Renal cortex interstitium (tissue), 11 donors: ENCODE measurements at regions not wholly inside any gene's neighbourhood (a gene's known extent, or its start where the extent isn't known, plus 50 kb on each side); places are given as distances from the start of the nearest gene placed in this dataset.
A peak's percentile ranks its signal among the peaks of the same experiment; 100 is the strongest.
"Not testable (repeated sequence)": the region's sequence is repeated elsewhere in the genome, so short reads cannot be mapped to it uniquely, and the experiment has no call there.

Source experiments
- DNase-seq, 11 donors: peaks; one replicate each; pipeline ENCODE4 v3.0.0-alpha.2; 2013; ENCODE audit warnings: low read depth in 9 of 11, low spot score in 4 of 11; ENCODE audit errors: extremely low read depth in 1 of 11

DNA sequence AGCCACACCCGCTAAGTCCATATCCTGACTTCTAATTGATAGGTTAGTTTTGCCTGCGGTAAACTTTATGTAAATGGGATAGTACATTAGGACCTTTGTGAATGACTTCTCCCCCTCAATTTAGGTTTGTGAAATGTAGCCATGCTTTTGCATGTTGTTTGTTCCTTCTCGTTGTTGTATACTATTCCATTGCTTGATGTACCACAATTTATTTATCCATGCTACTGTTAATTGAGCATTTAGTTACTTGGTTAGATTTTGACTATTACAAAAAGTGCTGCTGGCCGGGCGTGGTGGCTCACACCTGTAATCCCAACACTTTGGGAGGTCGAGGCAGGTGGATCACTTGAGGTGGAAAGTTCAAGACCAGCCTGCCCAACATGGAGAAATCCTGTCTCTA, 150.8 kb upstream of the MED13 start:
- not testable (repeated sequence) for DNase-seq

DNA sequence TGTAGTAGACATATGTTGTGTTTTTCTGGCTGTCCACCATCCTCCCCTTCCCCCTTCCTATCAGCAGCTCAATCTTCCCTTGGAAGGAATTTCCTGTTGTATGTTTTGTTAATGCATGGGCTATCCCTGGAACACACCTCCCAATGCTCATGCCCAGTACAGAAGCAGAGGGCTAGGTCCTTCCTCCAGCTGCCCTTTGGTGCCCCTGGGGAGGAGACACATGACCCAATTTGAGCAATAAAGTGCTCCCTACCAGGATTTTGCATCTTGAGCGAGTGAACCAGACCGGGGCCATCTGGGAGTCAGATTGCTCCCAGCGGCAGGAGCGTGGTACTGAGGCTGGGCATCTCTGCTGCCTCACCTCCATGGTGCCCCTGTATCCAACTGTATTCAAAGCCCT, 141.5 kb upstream of the MED13 start:
- DNase-seq, result no peak

- DNase-seq, result not testable (repeated sequence)
Measured at GRCh38 chr17:62197156-62197555, 132.1 kb upstream of the MED13 start.

- not testable (repeated sequence) for DNase-seq
Measured at GRCh38 chr17:62196587-62196986, 131.5 kb upstream of the MED13 start.

GRCh38 chr17:62194401-62194800, 129.3 kb upstream of the MED13 start:
- DNase-seq, result peak in 1 of 11 donors; percentile 8

- DNase-seq, result peak in 6 of 11 donors; percentile 9 to 43 (median 30)
Measured at GRCh38 chr17:62193249-62193648, 128.2 kb upstream of the MED13 start.

DNA sequence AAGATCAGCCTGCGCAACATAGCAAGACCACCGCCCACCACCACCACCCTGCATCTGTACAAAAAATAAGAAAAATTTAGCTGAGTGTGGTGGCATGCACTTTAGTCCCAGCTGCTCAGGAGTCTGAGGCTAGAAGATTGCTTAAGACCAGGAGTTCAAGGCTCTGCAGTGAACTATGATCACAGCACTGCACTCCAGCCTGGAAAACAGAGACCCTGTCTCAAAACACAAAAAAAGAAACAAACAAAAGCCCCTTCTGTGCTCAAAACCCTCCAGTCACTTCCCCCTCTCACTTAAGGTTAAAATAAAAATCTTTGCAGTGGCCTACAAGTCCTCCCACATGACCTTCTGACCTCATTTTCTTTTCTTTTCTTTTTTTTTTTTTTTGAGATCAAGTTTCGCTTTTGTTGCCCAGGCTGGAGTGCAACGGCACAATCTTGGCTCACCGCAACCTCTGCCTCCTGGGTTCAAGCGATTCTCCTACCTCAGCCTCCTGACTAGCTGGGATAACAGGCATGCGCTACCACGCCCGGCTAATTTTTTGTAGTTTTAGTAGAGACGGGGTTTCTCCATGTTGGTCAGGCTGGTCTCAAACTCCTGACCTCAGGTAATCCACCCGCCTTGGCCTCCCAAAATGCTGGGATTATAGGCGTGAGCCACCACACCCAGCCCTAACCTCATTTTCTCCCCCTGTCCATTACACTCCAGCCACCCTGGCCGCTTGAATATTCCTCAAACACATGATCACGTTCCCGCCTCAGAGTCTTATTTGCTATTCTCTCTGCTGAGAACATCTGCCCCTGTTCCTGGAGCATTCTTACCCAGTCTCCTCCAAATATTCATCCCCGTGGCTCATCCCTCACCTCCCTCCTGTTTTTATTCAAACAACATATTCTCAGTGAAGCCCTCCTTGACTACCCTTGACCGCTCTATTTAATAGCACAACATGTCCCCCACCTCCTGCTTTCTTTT, 126.6 kb upstream of the MED13 start:
- no peak for DNase-seq

DNA sequence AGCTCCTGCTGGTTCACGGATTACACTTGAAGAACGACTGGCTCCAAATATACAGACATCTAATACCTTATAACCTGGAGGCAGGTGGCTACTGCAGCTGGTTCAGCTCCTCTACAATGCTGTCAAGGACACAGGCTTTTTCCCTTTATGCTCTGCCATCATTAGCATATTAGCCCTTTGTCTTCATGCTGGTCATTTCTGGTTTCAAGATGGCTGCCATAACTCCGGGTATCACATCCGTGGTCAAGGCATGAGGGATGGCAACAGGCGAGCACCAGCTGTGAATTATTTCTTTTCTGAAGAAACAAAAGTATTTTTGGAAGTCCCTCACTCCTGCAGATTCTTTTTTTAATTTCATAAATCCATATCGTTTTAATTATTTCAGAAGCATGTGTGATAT, 124.3 kb upstream of the MED13 start:
- DNase-seq, result no peak

- DNase-seq, result no peak
Measured at GRCh38 chr17:62188713-62189112, 123.6 kb upstream of the MED13 start.

DNA sequence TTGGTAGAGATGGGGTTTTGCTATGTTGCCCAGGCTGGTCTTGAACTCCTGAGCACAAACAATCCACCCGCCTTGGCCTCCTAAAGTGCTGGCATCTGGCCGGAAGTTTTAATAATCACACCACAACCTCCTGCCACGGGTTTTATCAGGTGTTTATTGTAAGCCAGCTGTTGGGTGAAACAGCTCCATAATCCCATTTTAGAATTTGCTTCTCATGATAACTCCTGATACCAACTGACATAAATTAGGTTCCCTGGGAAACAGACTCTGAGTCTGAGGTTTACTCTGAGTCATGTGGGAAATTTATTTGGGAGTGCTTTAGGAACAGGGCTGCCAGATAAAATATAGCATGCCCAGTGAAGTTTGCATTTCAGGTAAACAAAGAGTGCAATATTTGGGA, 122.6 kb upstream of the MED13 start:
- DNase-seq, result no peak

- DNase-seq, result peak in 1 of 11 donors; percentile 8
Measured at GRCh38 chr17:62186841-62187240, 121.8 kb upstream of the MED13 start.

DNA sequence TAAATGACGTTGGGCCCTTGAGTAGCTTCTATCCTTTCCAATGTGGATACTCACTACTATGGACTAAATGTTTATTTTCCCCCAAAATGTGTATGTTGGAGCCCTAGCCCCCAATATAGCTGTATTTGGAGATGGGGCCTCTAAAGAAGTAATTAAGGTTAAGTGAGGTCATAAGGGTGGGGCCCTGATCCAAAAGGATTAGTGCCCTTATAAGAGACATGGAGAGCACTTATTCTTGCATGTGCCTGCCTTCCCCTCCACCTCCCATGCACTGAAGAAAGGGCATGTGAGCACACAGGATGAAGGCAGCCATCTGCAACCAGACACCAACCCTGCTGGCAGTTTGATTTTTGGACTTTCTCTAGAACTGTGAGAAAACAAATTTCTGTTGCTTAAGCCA, 115.7 kb upstream of the MED13 start:
- DNase-seq, result no peak

DNA sequence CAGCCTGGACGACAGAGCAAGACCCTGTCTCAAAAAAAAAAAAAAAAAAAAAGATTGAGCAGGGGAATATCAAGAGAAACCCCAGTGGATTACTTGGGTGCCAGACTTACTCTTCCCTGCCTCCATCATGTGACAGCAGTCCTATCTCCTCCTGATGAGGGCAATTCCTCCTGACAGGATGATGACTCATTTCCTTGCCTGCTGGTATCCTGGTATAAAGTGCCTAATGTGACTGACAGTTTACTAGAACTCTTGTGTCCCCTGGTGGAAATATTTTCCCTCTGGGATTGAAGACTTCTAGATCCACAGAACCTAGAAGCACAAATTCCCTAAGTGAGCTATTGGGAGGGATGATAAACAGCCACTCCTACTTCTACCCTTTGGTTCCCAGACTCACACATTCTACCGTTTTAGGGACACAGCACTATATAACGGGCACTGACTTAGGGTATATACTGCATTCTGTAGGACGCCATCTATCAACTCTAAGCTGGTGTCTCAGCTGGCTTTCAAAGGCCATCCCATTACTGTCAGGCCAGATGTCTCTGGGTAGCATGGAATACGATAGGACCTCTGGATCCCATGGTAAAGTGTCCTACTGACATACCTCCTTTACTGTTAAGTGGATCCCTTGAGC, 114.6 kb upstream of the MED13 start:
- DNase-seq, result no peak

- DNase-seq, result no peak
Measured at GRCh38 chr17:62178579-62178978, 113.5 kb upstream of the MED13 start.

GRCh38 chr17:62172492-62173291, 107.6 kb upstream of the MED13 start:
- no peak for DNase-seq

GRCh38 chr17:62167076-62167475, 102.0 kb upstream of the MED13 start:
- DNase-seq, result no peak

GRCh38 chr17:62164747-62165722, 100.0 kb upstream of the MED13 start:
- no peak for DNase-seq

DNA sequence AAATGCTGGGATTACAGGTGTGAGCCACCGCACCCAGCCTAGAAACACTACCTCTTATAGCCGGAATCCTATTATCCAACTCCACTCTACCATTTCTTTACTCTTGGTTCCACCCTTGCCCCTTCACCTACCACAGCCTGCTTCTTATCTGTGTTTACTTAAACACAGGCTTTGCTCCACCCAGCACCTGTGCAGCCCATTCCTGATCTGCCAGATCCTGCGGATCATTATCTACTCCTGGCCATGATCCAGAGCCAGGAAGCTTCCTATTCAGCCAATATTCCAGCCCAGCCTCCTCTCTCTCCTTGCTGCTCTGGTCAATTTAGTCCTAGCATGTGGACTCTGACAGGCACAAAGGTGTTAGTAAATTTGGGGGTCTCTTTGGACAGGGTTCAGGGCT, 98.8 kb upstream of the MED13 start:
- no peak for DNase-seq

DNA sequence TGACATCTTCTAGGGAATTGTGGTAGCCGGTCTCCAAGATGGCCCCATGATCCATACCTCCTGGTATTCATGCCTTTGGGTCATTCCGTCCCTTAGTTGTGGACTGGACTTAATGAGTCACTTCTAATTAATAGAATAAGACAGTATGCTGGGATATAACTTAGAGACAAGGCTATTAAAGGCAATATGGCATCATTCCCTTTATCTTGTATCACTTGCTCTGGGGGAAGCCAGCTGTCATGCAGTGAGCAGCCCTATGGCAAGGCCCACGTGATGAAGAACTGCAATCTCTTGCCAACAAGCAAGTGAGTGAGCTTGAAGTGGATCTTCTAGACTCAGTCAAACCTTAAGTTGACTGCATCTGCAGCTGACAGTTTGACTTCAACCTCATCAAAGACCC, 97.8 kb upstream of the MED13 start:
- DNase-seq, result no peak
